WTC11 (cell line): ENCODE measurements at regions not wholly inside any gene's neighbourhood (a gene's known extent, or its start where the extent isn't known, plus 50 kb on each side); places are given as distances from the start of the nearest gene placed in this dataset.

ENCODE experiments used
- CTCF ChIP-seq: fragments of 200-600 bp; IDR thresholded peaks from 2 replicates; pipeline ENCODE4 v1.8.0; 2022; ENCODE audit warnings: antibody characterized with exemption
- FOXP1 ChIP-seq: sonication (generic); formaldehyde crosslinking; IDR thresholded peaks from 2 replicates; pipeline ENCODE4 v1.8.0; 2022; ENCODE audit warnings: missing genetic modification reagents, mild to moderate bottlenecking, moderate library complexity, borderline replicate concordance
- NFE2L1 ChIP-seq: sonication (generic); formaldehyde crosslinking; IDR thresholded peaks from 2 replicates; pipeline ENCODE4 v1.8.1; 2023; ENCODE audit warnings: missing genetic modification reagents
- USF1 ChIP-seq: sonication (generic); formaldehyde crosslinking; IDR thresholded peaks from 2 replicates; pipeline ENCODE4 v1.8.0; 2022; ENCODE audit warnings: mild to moderate bottlenecking, missing genetic modification reagents
- ZNF423 ChIP-seq: fragments of 250-450 bp; sonication (Bioruptor Pico); IDR thresholded peaks from 2 replicates; pipeline ENCODE4 v2.1.2; 2022; ENCODE audit warnings: mild to moderate bottlenecking, moderate library complexity

DNA sequence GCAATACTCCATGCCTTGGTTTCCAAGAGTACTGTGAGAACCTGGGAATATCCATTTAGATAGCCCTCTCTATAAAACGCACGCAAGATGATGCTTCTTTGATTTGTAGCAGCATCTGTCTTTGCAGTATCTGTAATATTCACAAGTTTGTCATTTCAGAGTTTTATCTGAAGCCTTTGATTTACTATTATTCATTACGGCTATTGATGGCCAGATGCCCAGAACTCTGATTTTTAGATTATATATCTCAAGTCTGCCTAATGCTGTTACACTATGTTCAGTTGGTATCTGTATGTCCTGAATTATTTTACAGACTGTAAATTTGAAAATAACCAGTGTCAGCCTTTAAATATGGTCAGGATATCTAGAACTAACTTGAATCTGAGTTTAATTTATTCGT lies 233.3 kb downstream of the FAM170A start:
- TF ChIP-seq ZNF423 (CRISPR knock-in tag): no peak
- TF ChIP-seq CTCF: no peak
- no peak for TF ChIP-seq NFE2L1 (CRISPR knock-in tag)
- no peak for TF ChIP-seq FOXP1
- TF ChIP-seq USF1: no peak
